NCI-H748 treated with DMSO at 0.1 percent for 48 hours (cell line): ENCODE measurements at regions not wholly inside any gene's neighbourhood (a gene's known extent, or its start where the extent isn't known, plus 50 kb on each side); places are given as distances from the start of the nearest gene placed in this dataset.

Experiments
- DNase-seq: peaks from one replicate; lab custom pipeline; 2025; lab: John Stamatoyannopoulos, UW

DNA sequence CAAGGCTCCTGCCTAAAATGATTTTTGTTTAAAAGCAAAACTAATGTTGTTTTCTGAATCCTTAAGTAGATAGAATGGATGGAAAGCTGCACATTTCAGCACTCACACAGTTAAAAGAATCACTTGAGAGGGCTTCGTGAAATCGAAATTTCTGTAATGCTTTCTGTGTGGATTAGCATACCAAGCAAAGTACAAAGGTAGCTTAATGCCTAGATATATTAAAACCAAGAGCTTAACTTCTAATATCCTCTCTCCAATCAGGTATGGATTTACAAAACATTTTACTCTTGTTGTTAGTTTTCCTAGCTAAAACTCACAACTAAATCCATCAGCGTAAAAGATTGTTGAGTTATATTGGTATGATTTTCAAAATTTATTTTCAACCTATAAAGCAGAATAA is 378.8 kb upstream of the PRMT6 start:
- DNase-seq: no peak

DNA sequence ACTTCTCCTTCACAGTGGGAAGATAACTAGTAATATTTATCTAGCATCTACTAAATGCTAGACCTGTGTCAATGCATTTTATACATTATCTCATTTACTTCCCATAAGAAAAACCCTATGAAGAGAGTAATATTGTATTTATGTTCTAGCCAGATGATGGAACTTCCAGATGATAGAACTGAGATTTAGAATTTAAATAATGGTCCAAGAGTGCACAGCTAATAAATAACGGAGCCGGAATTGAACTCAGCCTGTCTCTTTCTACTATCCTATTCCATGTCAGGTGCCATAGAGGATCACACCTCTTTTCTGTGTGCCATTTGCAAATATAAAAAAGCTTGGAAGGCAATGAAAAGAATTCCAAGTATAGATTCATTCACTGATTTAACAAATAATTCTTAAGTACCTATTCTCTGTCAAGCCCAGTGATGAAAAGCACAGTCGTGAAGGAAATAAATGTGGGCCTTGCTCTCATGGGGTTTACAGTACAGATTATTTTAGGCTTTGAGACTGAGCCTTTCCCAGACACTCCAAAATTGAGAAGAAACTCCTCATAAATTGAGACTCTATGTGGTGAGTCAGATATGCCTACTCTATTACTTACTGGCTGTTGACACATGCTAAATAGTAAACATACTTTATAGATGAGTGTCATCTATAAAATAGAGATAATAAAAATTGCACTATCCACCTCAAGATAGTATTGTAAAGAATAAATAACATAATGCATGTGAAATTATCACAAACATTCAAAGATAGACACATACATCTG is 378.0 kb upstream of the PRMT6 start:
- DNase-seq: no peak

GRCh38 chr1:106680216-106680615 is 376.3 kb upstream of the PRMT6 start:
- DNase-seq: no peak

DNA sequence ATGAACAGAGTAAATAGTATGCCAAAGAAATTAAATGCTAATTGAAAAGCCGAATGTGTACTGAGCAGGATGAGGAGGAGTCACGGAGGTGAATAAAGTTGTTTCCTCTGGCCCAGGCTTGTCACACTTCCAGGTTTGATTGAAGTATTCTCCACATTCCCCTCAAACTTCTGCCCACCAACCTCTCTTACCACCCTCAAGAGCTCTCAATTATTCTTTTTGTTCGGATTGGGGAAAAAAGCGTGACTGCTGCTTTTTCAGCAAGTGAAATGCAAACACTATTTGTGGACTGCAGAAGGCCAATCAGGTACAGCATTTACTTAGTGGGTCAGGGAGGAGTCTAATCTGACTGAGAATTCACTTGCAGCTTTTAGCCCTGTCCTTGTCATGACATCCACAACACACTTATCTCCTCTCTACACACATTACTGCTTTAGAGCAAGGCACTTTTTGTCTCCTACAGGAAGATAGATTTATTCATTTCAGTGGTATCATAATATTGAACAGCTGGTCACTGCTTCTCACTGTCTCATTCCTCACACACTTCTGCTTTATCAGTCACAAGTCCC is 375.6 kb upstream of the PRMT6 start:
- DNase-seq: no peak

GRCh38 chr1:106681939-106682522 is 374.4 kb upstream of the PRMT6 start:
- no peak for DNase-seq

DNA sequence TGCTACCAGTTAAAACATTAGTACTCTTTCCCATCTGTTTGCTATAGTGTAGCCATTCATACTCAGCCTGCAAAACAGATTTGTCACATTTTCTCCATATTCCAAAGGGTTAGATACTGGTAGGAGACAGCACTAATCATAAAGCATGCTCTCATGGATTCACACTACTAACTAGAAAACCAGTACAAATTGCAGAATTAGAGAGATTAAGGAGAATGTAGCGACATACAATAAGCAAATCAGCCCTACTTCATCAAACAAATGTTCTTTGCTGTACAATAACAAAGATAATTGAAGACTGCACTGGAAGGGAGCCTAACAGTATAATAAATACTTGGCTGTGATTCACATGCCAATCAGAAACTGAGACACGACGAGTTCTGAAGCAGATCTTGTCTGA is 368.0 kb upstream of the PRMT6 start:
- no peak for DNase-seq

DNA sequence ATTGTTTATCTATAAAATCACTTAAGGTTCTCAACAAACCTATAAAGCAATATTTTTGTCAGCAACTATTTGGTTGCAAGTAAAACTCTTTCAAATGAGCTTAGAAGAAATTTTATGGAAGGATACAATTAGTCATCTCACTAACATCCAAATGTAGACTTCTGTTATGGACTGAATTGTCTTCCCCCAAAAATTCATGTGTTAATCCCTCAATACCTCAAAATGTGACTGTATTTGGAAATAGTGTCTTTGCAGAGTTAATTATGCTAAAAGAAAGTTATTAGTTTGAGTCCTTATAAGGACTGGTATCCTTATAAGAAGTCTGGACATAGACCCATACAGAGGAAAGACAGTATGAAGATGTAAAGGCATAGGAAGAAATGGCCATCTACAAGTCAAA is 357.8 kb upstream of the PRMT6 start:
- no peak for DNase-seq

- no peak for DNase-seq
These were observed 357.0 kb upstream of the PRMT6 start for GRCh38 chr1:106699433-106699832.

- DNase-seq: no peak
These were observed 356.3 kb upstream of the PRMT6 start for GRCh38 chr1:106700211-106700610.

- no peak for DNase-seq
These were observed 350.5 kb upstream of the PRMT6 start for GRCh38 chr1:106705971-106706370.

GRCh38 chr1:106717591-106717990 is 338.9 kb upstream of the PRMT6 start:
- no peak for DNase-seq

DNA sequence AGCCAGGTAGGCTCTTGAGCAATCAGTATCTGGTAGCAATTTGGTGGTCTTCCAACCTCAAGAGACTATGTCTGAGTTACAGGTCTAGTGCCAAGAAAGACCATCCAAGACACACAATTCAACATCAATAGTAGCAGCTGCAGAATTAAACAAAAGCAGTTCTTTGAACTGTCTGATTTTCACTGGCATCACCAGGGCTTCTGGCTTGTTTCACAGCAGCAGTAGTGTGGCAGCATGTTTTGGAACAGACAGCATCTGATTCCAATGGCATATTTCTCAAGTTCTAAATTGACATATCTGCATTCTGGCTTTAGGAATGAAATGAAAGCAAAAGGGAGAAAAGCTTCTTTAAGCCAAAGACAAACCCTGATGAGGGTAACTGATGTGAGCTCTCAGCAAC is 334.7 kb upstream of the PRMT6 start:
- no peak for DNase-seq

DNA sequence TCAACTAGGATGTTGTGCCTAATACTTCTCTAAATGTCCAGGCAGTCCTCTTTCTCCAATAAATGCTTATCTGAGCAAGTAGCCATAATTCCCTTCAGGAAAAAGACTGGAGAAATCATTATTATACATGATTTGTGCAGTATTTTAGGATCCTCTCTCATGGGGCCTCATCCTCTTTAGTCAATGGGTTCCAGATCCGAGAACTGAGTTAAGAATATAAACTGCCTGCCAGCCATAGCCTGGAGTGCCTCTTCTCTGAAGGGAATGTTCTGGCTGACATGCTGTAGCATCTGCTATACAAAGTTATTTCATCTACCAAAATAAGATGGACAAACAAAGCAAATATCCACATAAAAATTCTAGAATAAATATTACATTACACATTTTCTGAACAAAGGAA is 334.0 kb upstream of the PRMT6 start:
- no peak for DNase-seq

GRCh38 chr1:106727171-106727570 is 329.3 kb upstream of the PRMT6 start:
- DNase-seq: no peak

- peak; percentile 20 for DNase-seq
These were observed 309.9 kb upstream of the PRMT6 start for GRCh38 chr1:106746448-106747085.

DNA sequence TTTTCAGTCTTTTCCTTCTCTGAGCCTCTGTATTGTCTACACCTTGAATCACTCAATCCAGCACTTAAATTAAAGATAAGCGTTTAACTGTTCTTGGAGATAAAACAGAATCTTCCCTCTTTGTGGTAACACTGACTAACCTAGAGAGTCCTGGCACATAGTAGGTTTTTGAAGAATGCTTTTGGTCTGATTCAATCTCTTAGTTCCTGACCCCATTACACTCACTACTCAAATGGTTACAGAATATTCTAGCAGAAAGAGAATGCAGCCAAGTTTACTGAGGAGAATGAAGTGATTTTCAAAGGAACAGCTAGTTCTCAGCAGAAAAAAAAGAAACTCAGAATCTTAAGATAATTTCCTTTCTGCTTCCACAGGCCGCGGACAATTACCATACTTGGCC is 309.2 kb upstream of the PRMT6 start:
- no peak for DNase-seq

DNA sequence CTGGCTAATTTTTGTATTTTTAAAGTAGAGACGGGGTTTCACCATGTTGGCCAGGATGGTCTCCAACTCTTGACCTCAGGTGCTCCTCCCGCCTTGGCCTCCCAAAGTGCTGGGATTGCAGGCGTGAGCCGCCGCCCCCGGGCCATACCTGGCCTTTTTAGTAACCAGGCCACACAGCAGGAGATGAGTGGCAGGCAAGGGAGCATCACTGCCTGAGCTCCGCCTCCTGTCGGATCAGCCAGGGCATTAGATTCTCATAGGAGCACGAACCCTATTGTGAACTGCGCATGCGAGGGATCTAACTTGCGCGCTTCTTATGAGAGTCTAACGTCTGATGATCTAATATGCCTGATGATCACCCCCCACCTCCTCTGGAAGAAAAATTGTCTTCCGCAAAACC is 308.7 kb upstream of the PRMT6 start:
- no peak for DNase-seq

GRCh38 chr1:106748606-106749005 is 307.9 kb upstream of the PRMT6 start:
- no peak for DNase-seq

GRCh38 chr1:106749491-106749890 is 307.0 kb upstream of the PRMT6 start:
- no peak for DNase-seq

DNA sequence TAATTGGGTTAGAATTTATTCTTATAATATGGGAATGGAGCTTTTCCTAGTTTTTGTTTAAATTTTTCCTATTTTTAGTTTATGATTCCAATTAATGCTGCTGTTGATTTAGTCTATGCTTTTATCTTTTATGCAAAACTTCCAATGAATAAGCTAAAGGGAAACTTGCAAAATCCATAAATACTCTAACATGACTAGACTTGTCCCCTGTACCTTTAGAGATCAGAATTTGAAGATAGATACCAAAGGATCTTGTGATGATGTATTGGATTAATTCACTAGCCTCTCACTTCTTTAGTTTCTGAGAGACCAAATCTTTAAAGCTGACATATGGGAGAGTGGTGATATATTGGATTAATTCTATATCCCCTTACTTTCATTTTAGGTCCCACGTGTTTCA is 306.6 kb upstream of the PRMT6 start:
- no peak for DNase-seq

DNA sequence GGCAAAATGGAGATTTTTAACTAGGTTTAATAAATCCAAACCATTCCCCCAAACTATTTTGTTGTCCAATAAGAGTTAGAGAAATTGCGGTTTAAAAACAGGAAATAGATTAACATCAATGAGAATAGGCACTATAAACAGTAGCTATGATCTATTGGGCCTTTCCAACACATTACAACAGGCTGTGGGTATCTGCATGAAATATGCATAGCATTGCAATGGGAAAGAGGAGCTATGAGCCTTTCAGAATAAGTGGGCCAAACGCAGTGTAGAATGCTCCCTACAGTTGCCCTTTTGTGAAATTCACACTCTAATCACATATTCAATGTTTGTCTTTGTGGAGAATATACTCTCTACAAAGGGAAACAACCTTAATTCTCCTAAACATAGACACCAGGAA is 305.5 kb upstream of the PRMT6 start:
- no peak for DNase-seq

DNA sequence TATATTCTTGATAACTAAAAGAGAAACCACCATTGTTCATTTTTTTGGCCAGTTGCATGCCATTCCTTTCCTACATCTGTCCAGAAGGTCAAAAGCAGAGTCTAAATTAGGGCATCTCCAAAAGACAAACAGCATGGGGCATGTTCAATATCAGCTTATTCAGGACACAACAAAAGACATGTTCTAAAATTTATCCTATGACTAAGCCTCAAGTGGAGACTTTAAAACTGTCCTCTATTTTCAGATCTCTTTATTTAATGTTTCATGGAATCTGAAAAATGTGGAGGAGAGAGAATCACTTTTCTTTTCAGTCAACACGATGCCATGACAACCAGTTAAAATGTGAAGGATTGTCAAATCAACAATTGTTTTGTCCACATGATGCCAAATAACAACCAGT is 303.4 kb upstream of the PRMT6 start:
- no peak for DNase-seq

GRCh38 chr1:106754957-106755356 is 301.5 kb upstream of the PRMT6 start:
- no peak for DNase-seq
